ENCODE measurements at regions not wholly inside any gene's neighbourhood (a gene's known extent, or its start where the extent isn't known, plus 50 kb on each side); places are given as distances from the start of the nearest gene placed in this dataset.

- Histone ChIP-seq H3K36me3 (ENCODE audit: control insufficient read depth, insufficient read depth, low read length) (no peaks in the 10 kb centered on the region), H3K27me3 (replicated peaks; ENCODE audit: control insufficient read depth, insufficient read depth, low read length) (peaks cover 1% of the 10 kb centered on the region), H3K4me1 (no peaks in the 10 kb centered on the region), H3K4me3 (ENCODE audit: low read depth, low read length) (no peak overlapping the region), H3K9me3 (no peaks in the 10 kb centered on the region)
- Mint-ChIP-seq H3K27ac (ENCODE audit: unreplicated experiment) (no peak overlapping the region), H3K4me1 (ENCODE audit: low read depth, unreplicated experiment) (no peaks in the 10 kb centered on the region), H3K9me3 (ENCODE audit: unreplicated experiment) (no peaks in the 10 kb centered on the region), H3K36me3 (ENCODE audit: insufficient read depth, unreplicated experiment) (no peaks in the 10 kb centered on the region), H3K4me3 (ENCODE audit: unreplicated experiment) (no peak overlapping the region), H3K27me3 (ENCODE audit: insufficient read depth, unreplicated experiment) (peaks cover 30% of the 10 kb centered on the region)
- no peak for TF ChIP-seq CTCF (IDR thresholded peaks at IDR 0.05; ENCODE audit: insufficient read depth in 1 of 2, low read depth in 1 of 2, low read length in 1 of 2, severe bottlenecking in 1 of 2, unreplicated experiment in 1 of 2)
- ChIA-PET CTCF (no interaction called here), POLR2A (no interaction called here)
- intact Hi-C loops (cut with micrococcal nuclease; ENCODE audit: unreplicated experiment), result no loop called here
- no peak for DNase-seq
- no TSS peak for BruUV-seq (replicated peaks)
Observed at GRCh38 chr17:79244665-79245064, 170.0 kb downstream of the ENGASE start.

- CTCF ChIA-PET, result no interaction called here
- no peak for DNase-seq
- Mint-ChIP-seq H3K27me3 (ENCODE audit: insufficient read depth, unreplicated experiment) (peaks cover 32% of the 10 kb centered on the region), H3K4me1 (ENCODE audit: low read depth, unreplicated experiment) (no peaks in the 10 kb centered on the region), H3K27ac (ENCODE audit: unreplicated experiment) (no peak overlapping the region), H3K9me3 (ENCODE audit: unreplicated experiment) (no peaks in the 10 kb centered on the region), H3K4me3 (ENCODE audit: unreplicated experiment) (no peak overlapping the region), H3K36me3 (ENCODE audit: insufficient read depth, unreplicated experiment) (no peaks in the 10 kb centered on the region)
- POLR2A ChIA-PET, result no interaction called here
- intact Hi-C loops (cut with micrococcal nuclease; ENCODE audit: unreplicated experiment), result no loop called here
- no peak for TF ChIP-seq CTCF (IDR thresholded peaks at IDR 0.05; ENCODE audit: insufficient read depth in 1 of 2, low read depth in 1 of 2, low read length in 1 of 2, severe bottlenecking in 1 of 2, unreplicated experiment in 1 of 2)
- Histone ChIP-seq H3K9me3 (no peaks in the 10 kb centered on the region), H3K4me1 (no peaks in the 10 kb centered on the region), H3K36me3 (ENCODE audit: control insufficient read depth, insufficient read depth, low read length) (no peaks in the 10 kb centered on the region), H3K27me3 (replicated peaks; ENCODE audit: control insufficient read depth, insufficient read depth, low read length) (peaks cover under 1% of the 10 kb centered on the region), H3K4me3 (ENCODE audit: low read depth, low read length) (no peak overlapping the region)
- BruUV-seq (replicated peaks), result no TSS peak
Observed at GRCh38 chr17:79243996-79244395, 169.4 kb downstream of the ENGASE start.

GRCh38 chr17:79243603-79243990, 169.0 kb downstream of the ENGASE start:
- CTCF ChIA-PET, result no interaction called here
- POLR2A ChIA-PET, result no interaction called here
- intact Hi-C loops (cut with micrococcal nuclease; ENCODE audit: unreplicated experiment), result no loop called here

More at GRCh38 chr17:79243603-79243990, 169.0 kb downstream of the ENGASE start:
- H3K27ac Mint-ChIP-seq (ENCODE audit: unreplicated experiment), result no peak overlapping the region
- Histone ChIP-seq H3K9me3 (no peaks in the 10 kb centered on the region), H3K4me1 (no peaks in the 10 kb centered on the region), H3K4me3 (ENCODE audit: low read depth, low read length) (no peak overlapping the region), H3K27me3 (replicated peaks; ENCODE audit: control insufficient read depth, insufficient read depth, low read length) (no peaks in the 10 kb centered on the region; the same call in 1 of the 2 replicates), H3K36me3 (ENCODE audit: control insufficient read depth, insufficient read depth, low read length) (no peaks in the 10 kb centered on the region)
- no peaks in the 10 kb centered on the region for H3K36me3 Mint-ChIP-seq (ENCODE audit: insufficient read depth, unreplicated experiment)
- no peak for DNase-seq
- no peaks in the 10 kb centered on the region for H3K4me1 Mint-ChIP-seq (ENCODE audit: low read depth, unreplicated experiment)
- BruUV-seq (replicated peaks), result no TSS peak
- peaks cover 32% of the 10 kb centered on the region for H3K27me3 Mint-ChIP-seq (ENCODE audit: insufficient read depth, unreplicated experiment)
- no peaks in the 10 kb centered on the region for H3K9me3 Mint-ChIP-seq (ENCODE audit: unreplicated experiment)
- H3K4me3 Mint-ChIP-seq (ENCODE audit: unreplicated experiment), result no peak overlapping the region
- no peak for TF ChIP-seq CTCF (IDR thresholded peaks at IDR 0.05; ENCODE audit: insufficient read depth in 1 of 2, low read depth in 1 of 2, low read length in 1 of 2, severe bottlenecking in 1 of 2, unreplicated experiment in 1 of 2)

Measured in Caco-2 (cell line).